GM12878 (cell line): ENCODE measurements at regions not wholly inside any gene's neighbourhood (a gene's known extent, or its start where the extent isn't known, plus 50 kb on each side); places are given as distances from the start of the nearest gene placed in this dataset.

Experiments
- ATAC-seq: fragments of 200-7000 bp; cut with Tn5 transposase; 3 replicates; pipeline ENCODE4 v1.9.1; 2020; ENCODE audit warnings: mild to moderate bottlenecking, moderate library complexity
- BruUV-seq: library from RNA; stranded (reverse); fragments of 400-500 nt; replicated peaks from 2 replicates; lab custom pipeline; 2021; lab: Mats Ljungman, UMichigan
- CTCF ChIA-PET: fragments of 300-600 bp; sonication (Branson Sonifier 250); formaldehyde crosslinking; extraction: SDS; loops from one replicate; lab custom pipeline; 2021; ENCODE audit warnings: inconsistent platforms; lab: Yijun Ruan, JAX
- POLR2A ChIA-PET: fragments of 350-600 bp; formaldehyde crosslinking; extraction: SDS; loops from one replicate; lab custom pipeline; 2021; ENCODE audit warnings: inconsistent platforms; lab: Charles Lee
- RAD21 ChIA-PET: fragments of 300-600 bp; sonication (Branson Sonifier 250); formaldehyde crosslinking; loops from one replicate; lab custom pipeline; 2023; ENCODE audit warnings: antibody characterized with exemption; ENCODE audit not compliant: unreplicated experiment; lab: Charles Lee
- SMC1A ChIA-PET: fragments of 300-600 bp; sonication (Branson Sonifier 250); formaldehyde crosslinking; loops from one replicate; lab custom pipeline; 2023; ENCODE audit not compliant: unreplicated experiment, uncharacterized antibody; lab: Charles Lee
- DNase-seq: peaks from one replicate; pipeline ENCODE4 v3.0.0-alpha.2; 2011; ENCODE audit warnings: low read depth, low spot score
- FAIRE-seq: peaks from 3 replicates; lab custom pipeline; 2011; peaks lifted over from hg19 to GRCh38; lab: Jason Lieb, UNC
- H2AFZ ChIP-seq: 2 replicates; pipeline ENCODE4 v1.6.0; 2011; ENCODE audit warnings: low read depth, low read length, control low read depth; ENCODE audit not compliant: control insufficient read depth
- H3K27ac ChIP-seq: 2 replicates; pipeline ENCODE4 v1.5.1; 2011; ENCODE audit warnings: control low read depth; ENCODE audit not compliant: control insufficient read depth, insufficient read depth
- H3K27me3 ChIP-seq, 2 experiments: replicated peaks in 1 of 2; 2 replicates each; pipeline versions ENCODE4 v1.6.0 to v1.6.1; 2011; ENCODE audit warnings: low read length in 1 of 2; ENCODE audit not compliant: control insufficient read depth in 2 of 2, insufficient read depth in 2 of 2
- H3K36me3 ChIP-seq, 2 experiments: 2 replicates each; pipeline ENCODE4 v1.5.1; 2011; ENCODE audit warnings: low read length in 1 of 2; ENCODE audit not compliant: control insufficient read depth in 2 of 2, insufficient read depth in 2 of 2
- H3K4me1 ChIP-seq: 2 replicates; pipeline ENCODE4 v1.6.1; 2011; ENCODE audit warnings: mild to moderate bottlenecking, low read length, moderate library complexity, mixed read lengths; ENCODE audit not compliant: control insufficient read depth, insufficient read depth
- H3K4me2 ChIP-seq: 2 replicates; pipeline ENCODE4 v1.6.0; 2011; ENCODE audit warnings: control low read depth; ENCODE audit not compliant: control insufficient read depth, insufficient read depth
- H3K4me3 ChIP-seq: fragments of 200-600 bp; sonication (generic); 2 replicates; pipeline ENCODE4 v1.5.1; 2016
- H3K79me2 ChIP-seq: 2 replicates; pipeline ENCODE4 v1.6.0; 2011; ENCODE audit warnings: low read length; ENCODE audit not compliant: control insufficient read depth, insufficient read depth
- H3K9ac ChIP-seq: 2 replicates; pipeline ENCODE4 v1.8.0; 2011; ENCODE audit warnings: low read length, control low read depth, mixed read lengths; ENCODE audit not compliant: control insufficient read depth, insufficient read depth
- H3K9me3 ChIP-seq: replicated peaks from 3 replicates; pipeline ENCODE4 v1.5.1; 2011; ENCODE audit warnings: mild to moderate bottlenecking, low read length; ENCODE audit not compliant: control insufficient read depth, insufficient read depth
- H4K20me1 ChIP-seq: 2 replicates; pipeline ENCODE4 v1.6.0; 2011; ENCODE audit not compliant: control insufficient read depth, insufficient read depth
- ATF7 ChIP-seq: fragments of 450-650 bp; IDR thresholded peaks from 2 replicates; pipeline ENCODE4 v1.6.1; 2016; ENCODE audit warnings: low read depth, mild to moderate bottlenecking
- CBX5 ChIP-seq: sonication (generic); IDR thresholded peaks from 2 replicates; pipeline ENCODE4 v1.6.1; 2016; ENCODE audit warnings: low read depth, moderate library complexity, mild to moderate bottlenecking, inconsistent platforms
- CREM ChIP-seq: IDR thresholded peaks from 2 replicates; pipeline ENCODE4 v1.6.1; 2014; ENCODE audit warnings: antibody characterized with exemption, low read depth
- ELK1 ChIP-seq: IDR thresholded peaks from 2 replicates; pipeline ENCODE4 v1.6.1; 2012; ENCODE audit warnings: low read depth, low read length, improper control_type of control experiment
- HDAC6 ChIP-seq: fragments of 200-600 bp; sonication (generic); IDR thresholded peaks from one replicate; pipeline ENCODE4 v1.8.0; 2017; ENCODE audit warnings: antibody characterized with exemption; ENCODE audit not compliant: unreplicated experiment
- NR2C2 ChIP-seq: IDR thresholded peaks from 2 replicates; pipeline ENCODE4 v1.6.1; 2011; ENCODE audit warnings: borderline replicate concordance, low read depth; ENCODE audit not compliant: control insufficient read depth, insufficient read length
- RFX5 ChIP-seq: IDR thresholded peaks from 2 replicates; pipeline ENCODE4 v1.6.1; 2011; ENCODE audit warnings: low read depth, low read length, improper control_type of control experiment
- SMAD5 ChIP-seq: IDR thresholded peaks from 2 replicates; pipeline ENCODE4 v1.6.1; 2016; ENCODE audit warnings: antibody characterized with exemption, low read depth
- TCF12 ChIP-seq: IDR thresholded peaks from 2 replicates; pipeline ENCODE4 v1.6.1; 2011; ENCODE audit warnings: low read depth, mild to moderate bottlenecking, low read length
- TCF3 ChIP-seq: IDR thresholded peaks from 2 replicates; pipeline ENCODE4 v1.6.1; 2012; ENCODE audit warnings: low read depth, mild to moderate bottlenecking, low read length, borderline replicate concordance; ENCODE audit not compliant: insufficient read depth
- ZNF207 ChIP-seq: fragments of 450-650 bp; IDR thresholded peaks from 2 replicates; pipeline ENCODE4 v1.6.1; 2014; ENCODE audit warnings: antibody characterized with exemption, mild to moderate bottlenecking, borderline replicate concordance
- ZNF384 ChIP-seq: IDR thresholded peaks from 2 replicates; pipeline ENCODE4 v1.6.1; 2012; ENCODE audit warnings: low read depth, mild to moderate bottlenecking, low read length, improper control_type of control experiment, borderline replicate concordance
- ZSCAN29 ChIP-seq: fragments of 450-650 bp; IDR thresholded peaks from 2 replicates; pipeline ENCODE4 v1.6.1; 2017; ENCODE audit warnings: mild to moderate bottlenecking, moderate library complexity
- whole genome bisulfite sequencing: methylation state at CpG from one replicate; pipeline ENCODE4 v1.1.6; 2016; ENCODE audit warnings: low lambda C conversion rate; ENCODE audit not compliant: insufficient replicate concordance, insufficient coverage; ENCODE audit errors: missing lambda C conversion rate; 5-methylcytosine and 5-hydroxymethylcytosine counted together
- in situ Hi-C: fragments of 300-500 bp; cut with MboI; formaldehyde crosslinking; loops from 9 replicates; pipeline ENCODE4 v1.14.3; 2018; ENCODE audit warnings: mixed read lengths
- intact Hi-C: fragments of 100-400 bp; cut with micrococcal nuclease; formaldehyde crosslinking; loops from one replicate; pipeline ENCODE4 v1.14.2; 2022; ENCODE audit not compliant: unreplicated experiment
- TF ChIP-seq, protein P1 (sequence below): fragments of 450-650 bp; formaldehyde crosslinking; IDR thresholded peaks from 2 replicates; pipeline ENCODE4 v1.4.0; 2022; ENCODE audit warnings: mild to moderate bottlenecking, moderate library complexity

GRCh38 chr20:50309764-50310672 is 119.4 kb downstream of the CEBPB start:
- peaks cover 0 to 3% of the 10 kb centered on the region in 2 experiments; a peak in 1 of 4 replicates for H3K27me3 ChIP-seq
- ChIA-PET RAD21 (no interaction called here), POLR2A (no interaction called here), CTCF (no interaction called here), SMC1A (no interaction called here)
- no peak overlapping the region for H3K9ac ChIP-seq
- TF ChIP-seq NR2C2 = no peak
- no TSS peak for BruUV-seq
- no peak for FAIRE-seq
- in situ Hi-C loops (no loop called here), intact Hi-C loops (no loop called here)
- H2AFZ ChIP-seq = no peak overlapping the region
- H3K4me3 ChIP-seq = no peak overlapping the region
- H3K4me1 ChIP-seq = no peaks in the 10 kb centered on the region
- H3K9me3 ChIP-seq = no peaks in the 10 kb centered on the region; the same call in 2 of the 3 replicates
- no peaks in the 10 kb centered on the region; the same call in 1 of the 2 replicates for H4K20me1 ChIP-seq
- no peak for ATAC-seq
- WGBS = 42% methylated on average over 19 of the region's 20 CpGs
- no peak overlapping the region for H3K27ac ChIP-seq
- no peaks in the 10 kb centered on the region for H3K36me3 ChIP-seq
- no peaks in the 10 kb centered on the region for H3K79me2 ChIP-seq
- no peak for DNase-seq
- no peak overlapping the region for H3K4me2 ChIP-seq

- H3K4me2 ChIP-seq = no peak overlapping the region
- ChIA-PET CTCF (no interaction called here), RAD21 (no interaction called here), POLR2A (no interaction called here), SMC1A (no interaction called here)
- ATAC-seq (no peak), DNase-seq (no peak), FAIRE-seq (no peak)
- H3K9ac ChIP-seq = no peak overlapping the region
- WGBS = 45% methylated on average over 10 of the region's 10 CpGs
- in situ Hi-C loops = no loop called here
- no peaks in the 10 kb centered on the region; the same call in 2 of the 3 replicates for H3K9me3 ChIP-seq
- no peak overlapping the region for H3K27ac ChIP-seq
- no peaks in the 10 kb centered on the region for H3K36me3 ChIP-seq
- H3K4me1 ChIP-seq = no peaks in the 10 kb centered on the region
- intact Hi-C loops = no loop called here
- H3K27me3 ChIP-seq = peaks cover 0 to 3% of the 10 kb centered on the region in 2 experiments; a peak in 1 of 4 replicates
- no peak overlapping the region for H2AFZ ChIP-seq
- no peak overlapping the region for H3K4me3 ChIP-seq
- H3K79me2 ChIP-seq = no peaks in the 10 kb centered on the region
- no peaks in the 10 kb centered on the region; the same call in 1 of the 2 replicates for H4K20me1 ChIP-seq
- BruUV-seq = no TSS peak
- TF ChIP-seq TCF3 (no peak), ATF7 (no peak), TCF12 (no peak), CREM (no peak), SMAD5 (no peak), ELK1 (no peak), ZNF384 (no peak), ZNF207 (no peak), ZSCAN29 (no peak), CBX5 (no peak), RFX5 (no peak), HDAC6 (no peak)
- TF ChIP-seq, protein P1, sequence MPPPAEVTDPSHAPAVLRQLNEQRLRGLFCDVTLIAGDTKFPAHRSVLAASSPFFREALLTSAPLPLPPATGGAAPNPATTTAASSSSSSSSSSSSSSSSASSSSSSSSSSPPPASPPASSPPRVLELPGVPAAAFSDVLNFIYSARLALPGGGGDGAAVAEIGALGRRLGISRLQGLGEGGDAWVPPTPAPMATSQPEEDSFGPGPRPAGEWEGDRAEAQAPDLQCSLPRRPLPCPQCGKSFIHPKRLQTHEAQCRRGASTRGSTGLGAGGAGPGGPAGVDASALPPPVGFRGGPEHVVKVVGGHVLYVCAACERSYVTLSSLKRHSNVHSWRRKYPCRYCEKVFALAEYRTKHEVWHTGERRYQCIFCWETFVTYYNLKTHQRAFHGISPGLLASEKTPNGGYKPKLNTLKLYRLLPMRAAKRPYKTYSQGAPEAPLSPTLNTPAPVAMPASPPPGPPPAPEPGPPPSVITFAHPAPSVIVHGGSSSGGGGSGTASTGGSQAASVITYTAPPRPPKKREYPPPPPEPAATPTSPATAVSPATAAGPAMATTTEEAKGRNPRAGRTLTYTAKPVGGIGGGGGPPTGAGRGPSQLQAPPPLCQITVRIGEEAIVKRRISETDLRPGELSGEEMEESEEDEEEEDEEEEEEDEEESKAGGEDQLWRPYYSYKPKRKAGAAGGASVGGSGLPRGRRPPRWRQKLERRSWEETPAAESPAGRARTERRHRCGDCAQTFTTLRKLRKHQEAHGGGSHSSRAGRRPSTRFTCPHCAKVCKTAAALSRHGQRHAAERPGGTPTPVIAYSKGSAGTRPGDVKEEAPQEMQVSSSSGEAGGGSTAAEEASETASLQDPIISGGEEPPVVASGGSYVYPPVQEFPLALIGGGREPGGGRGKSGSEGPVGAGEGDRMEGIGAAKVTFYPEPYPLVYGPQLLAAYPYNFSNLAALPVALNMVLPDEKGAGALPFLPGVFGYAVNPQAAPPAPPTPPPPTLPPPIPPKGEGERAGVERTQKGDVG (CRISPR knock-in tag) = no peak
These were observed 120.0 kb downstream of the CEBPB start for GRCh38 chr20:50310673-50311051.
